WTC11 (cell line): ENCODE measurements at regions not wholly inside any gene's neighbourhood (a gene's known extent, or its start where the extent isn't known, plus 50 kb on each side); places are given as distances from the start of the nearest gene placed in this dataset.

Experiments used
- ATAC-seq: fragments of 200-7000 bp; cut with Tn5 transposase; 2 replicates; pipeline ENCODE4 v1.10.0; 2021; ENCODE audit warnings: mild to moderate bottlenecking, moderate library complexity
- CTCF ChIA-PET: fragments of 300-600 bp; sonication (Branson Sonifier 250); formaldehyde crosslinking; loops from one replicate; lab custom pipeline; 2021; ENCODE audit warnings: antibody characterized with exemption; lab: Charles Lee
- POLR2A ChIA-PET: fragments of 350-600 bp; sonication (Branson Sonifier 250); formaldehyde crosslinking; loops from one replicate; lab custom pipeline; 2021; ENCODE audit warnings: antibody characterized with exemption; lab: Charles Lee
- DNase-seq: peaks from one replicate; pipeline ENCODE4 v3.0.0; 2021; ENCODE audit warnings: low spot score
- H3K27ac Mint-ChIP-seq: 2 replicates; pipeline ENCODE4 v1.8.0; 2021; ENCODE audit warnings: mixed read lengths
- H3K27me3 Mint-ChIP-seq: 2 replicates; pipeline ENCODE4 v1.8.0; 2021; ENCODE audit warnings: low read depth, mild to moderate bottlenecking, moderate library complexity, mixed read lengths
- H3K36me3 Mint-ChIP-seq: 2 replicates; pipeline ENCODE4 v1.8.0; 2021; ENCODE audit warnings: mixed read lengths
- H3K4me1 Mint-ChIP-seq: 2 replicates; pipeline ENCODE4 v1.8.0; 2022; ENCODE audit warnings: mixed read lengths
- H3K4me3 Mint-ChIP-seq: 2 replicates; pipeline ENCODE4 v1.8.0; 2021; ENCODE audit warnings: mild to moderate bottlenecking, moderate library complexity, mixed read lengths
- H3K9me3 Mint-ChIP-seq: 2 replicates; pipeline ENCODE4 v1.8.0; 2021; ENCODE audit warnings: mixed read lengths
- CREB1 ChIP-seq: sonication (generic); formaldehyde crosslinking; IDR thresholded peaks from 2 replicates; pipeline ENCODE4 v1.8.0; 2023; ENCODE audit warnings: mild to moderate bottlenecking, missing genetic modification reagents
- FOXJ3 ChIP-seq: sonication (generic); formaldehyde crosslinking; IDR thresholded peaks from 2 replicates; pipeline ENCODE4 v1.9.0; 2021; ENCODE audit warnings: missing genetic modification reagents, mild to moderate bottlenecking, borderline replicate concordance
- GABPB1 ChIP-seq: sonication (generic); formaldehyde crosslinking; IDR thresholded peaks from 2 replicates; pipeline ENCODE4 v1.8.1; 2023; ENCODE audit warnings: mild to moderate bottlenecking, missing genetic modification reagents
- GRHL2 ChIP-seq: fragments of 250-450 bp; sonication (Bioruptor Pico); IDR thresholded peaks from 2 replicates; pipeline ENCODE4 v1.8.0; 2022; ENCODE audit warnings: mild to moderate bottlenecking, moderate library complexity; ENCODE audit not compliant: insufficient replicate concordance, severe bottlenecking
- IRF2 ChIP-seq: sonication (generic); formaldehyde crosslinking; IDR thresholded peaks from 2 replicates; pipeline ENCODE4 v1.8.0; 2022; ENCODE audit warnings: low read depth, missing genetic modification reagents, borderline replicate concordance
- KAT7 ChIP-seq: sonication (generic); formaldehyde crosslinking; IDR thresholded peaks from 2 replicates; pipeline ENCODE4 v1.8.1; 2023; ENCODE audit warnings: missing genetic modification reagents, mild to moderate bottlenecking, borderline replicate concordance
- MYBL2 ChIP-seq: sonication (generic); formaldehyde crosslinking; IDR thresholded peaks from 2 replicates; pipeline ENCODE4 v1.8.1; 2023; ENCODE audit warnings: mild to moderate bottlenecking, moderate library complexity, missing genetic modification reagents
- NR3C1 ChIP-seq: sonication (generic); formaldehyde crosslinking; conservative IDR thresholded peaks from 2 replicates; pipeline ENCODE4 v1.8.1; 2023; ENCODE audit warnings: low read depth, mild to moderate bottlenecking, missing genetic modification reagents
- PRRX2 ChIP-seq: fragments of 250-450 bp; sonication (Bioruptor Pico); IDR thresholded peaks from 2 replicates; pipeline ENCODE4 v1.8.0; 2021; ENCODE audit warnings: mild to moderate bottlenecking
- RORB ChIP-seq: fragments of 250-450 bp; sonication (Bioruptor Pico); IDR thresholded peaks from 2 replicates; pipeline ENCODE4 v1.9.0; 2021; ENCODE audit warnings: mild to moderate bottlenecking
- SP1 ChIP-seq: sonication (generic); formaldehyde crosslinking; conservative IDR thresholded peaks from 2 replicates; pipeline ENCODE4 v1.8.1; 2022; ENCODE audit warnings: missing genetic modification reagents
- ZMAT4 ChIP-seq: fragments of 250-450 bp; sonication (Bioruptor Pico); IDR thresholded peaks from 2 replicates; pipeline ENCODE4 v1.9.0; 2021; ENCODE audit warnings: mild to moderate bottlenecking
- ZNF317 ChIP-seq: sonication (generic); formaldehyde crosslinking; IDR thresholded peaks from 2 replicates; pipeline ENCODE4 v1.8.1; 2023; ENCODE audit warnings: low read depth, mild to moderate bottlenecking, moderate library complexity, missing genetic modification reagents, borderline replicate concordance
- TF ChIP-seq, protein P1 (sequence below): sonication (generic); formaldehyde crosslinking; IDR thresholded peaks from 2 replicates; pipeline ENCODE4 v1.8.1; 2023; ENCODE audit warnings: mild to moderate bottlenecking, missing genetic modification reagents, moderate library complexity
- TF ChIP-seq, protein P2 (sequence below): fragments of 250-450 bp; sonication (Bioruptor Pico); IDR thresholded peaks from 2 replicates; pipeline ENCODE4 v1.8.0; 2021; ENCODE audit warnings: mild to moderate bottlenecking
- TF ChIP-seq, protein P3 (sequence below): sonication (generic); formaldehyde crosslinking; IDR thresholded peaks from 2 replicates; pipeline ENCODE4 v1.8.1; 2023; ENCODE audit warnings: mild to moderate bottlenecking, missing genetic modification reagents, borderline replicate concordance

GRCh38 chrX:113551919-113552318 is 711.3 kb upstream of the AMOT start (continued):
- TF ChIP-seq IRF2 (CRISPR knock-in tag) (no peak), PRRX2 (CRISPR knock-in tag) (no peak), ZMAT4 (CRISPR knock-in tag) (no peak), RORB (CRISPR knock-in tag) (no peak)

DNA sequence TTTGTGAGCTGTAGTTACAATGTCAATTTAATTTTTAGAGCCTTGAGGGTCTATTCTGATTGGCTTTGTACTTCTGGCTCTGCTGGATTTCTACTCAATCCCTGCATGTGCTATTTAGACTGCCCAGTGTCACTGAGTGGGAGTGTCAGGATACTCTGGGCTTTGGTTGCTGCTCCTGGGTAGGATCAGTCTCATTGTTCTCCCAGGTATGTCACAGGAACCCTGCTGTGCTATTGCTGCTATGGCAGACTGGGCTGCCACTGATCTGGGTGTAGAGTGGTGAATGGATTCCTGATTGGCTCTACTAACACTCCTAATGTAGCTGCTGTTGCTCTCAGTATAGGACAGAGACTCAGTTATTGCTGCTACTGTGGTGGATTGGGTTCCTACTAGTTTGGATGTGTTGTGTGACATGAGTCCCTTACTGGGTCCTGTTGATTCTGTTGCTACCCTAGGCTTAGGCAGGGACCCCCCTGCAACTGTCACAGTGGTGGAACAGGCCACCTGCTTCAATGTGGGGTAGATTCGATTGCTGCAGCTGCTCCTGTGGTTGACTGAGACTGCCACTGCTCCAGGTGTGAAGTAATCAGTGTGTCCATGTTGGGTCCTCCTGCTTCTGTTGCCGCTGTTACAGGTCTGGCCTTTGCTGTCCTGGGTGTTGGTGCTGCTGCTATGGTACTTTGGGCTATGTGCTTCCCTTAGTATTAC is 707.8 kb upstream of the AMOT start:
- CTCF ChIA-PET = no interaction called here
- H3K27ac Mint-ChIP-seq = no peak overlapping the region
- TF ChIP-seq FOXJ3 (CRISPR knock-in tag) (no peak), CREB1 (no peak), GRHL2 (CRISPR knock-in tag) (no peak), IRF2 (CRISPR knock-in tag) (no peak), SP1 (CRISPR knock-in tag) (no peak), MYBL2 (CRISPR knock-in tag) (no peak), GABPB1 (no peak), NR3C1 (no peak)
- TF ChIP-seq, protein P1, sequence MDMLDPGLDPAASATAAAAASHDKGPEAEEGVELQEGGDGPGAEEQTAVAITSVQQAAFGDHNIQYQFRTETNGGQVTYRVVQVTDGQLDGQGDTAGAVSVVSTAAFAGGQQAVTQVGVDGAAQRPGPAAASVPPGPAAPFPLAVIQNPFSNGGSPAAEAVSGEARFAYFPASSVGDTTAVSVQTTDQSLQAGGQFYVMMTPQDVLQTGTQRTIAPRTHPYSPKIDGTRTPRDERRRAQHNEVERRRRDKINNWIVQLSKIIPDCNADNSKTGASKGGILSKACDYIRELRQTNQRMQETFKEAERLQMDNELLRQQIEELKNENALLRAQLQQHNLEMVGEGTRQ (CRISPR knock-in tag) = no peak
- TF ChIP-seq, protein P2, sequence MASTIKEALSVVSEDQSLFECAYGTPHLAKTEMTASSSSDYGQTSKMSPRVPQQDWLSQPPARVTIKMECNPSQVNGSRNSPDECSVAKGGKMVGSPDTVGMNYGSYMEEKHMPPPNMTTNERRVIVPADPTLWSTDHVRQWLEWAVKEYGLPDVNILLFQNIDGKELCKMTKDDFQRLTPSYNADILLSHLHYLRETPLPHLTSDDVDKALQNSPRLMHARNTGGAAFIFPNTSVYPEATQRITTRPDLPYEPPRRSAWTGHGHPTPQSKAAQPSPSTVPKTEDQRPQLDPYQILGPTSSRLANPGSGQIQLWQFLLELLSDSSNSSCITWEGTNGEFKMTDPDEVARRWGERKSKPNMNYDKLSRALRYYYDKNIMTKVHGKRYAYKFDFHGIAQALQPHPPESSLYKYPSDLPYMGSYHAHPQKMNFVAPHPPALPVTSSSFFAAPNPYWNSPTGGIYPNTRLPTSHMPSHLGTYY (CRISPR knock-in tag) = no peak
- peaks cover 8% of the 10 kb centered on the region; the same call in 1 of the 2 replicates for H3K4me1 Mint-ChIP-seq
- DNase-seq (peak; percentile 19), ATAC-seq (peak; percentile 82)
- H3K4me3 Mint-ChIP-seq = no peak overlapping the region
- POLR2A ChIA-PET = no interaction called here
- peaks cover 5% of the 10 kb centered on the region for H3K9me3 Mint-ChIP-seq
- H3K36me3 Mint-ChIP-seq = peaks cover 4% of the 10 kb centered on the region; the same call in 1 of the 2 replicates
- H3K27me3 Mint-ChIP-seq = no peaks in the 10 kb centered on the region

GRCh38 chrX:113545040-113545439 is 704.4 kb upstream of the AMOT start:
- POLR2A ChIA-PET = no interaction called here
- no peak for TF ChIP-seq KAT7 (CRISPR knock-in tag)
- TF ChIP-seq, protein P3, sequence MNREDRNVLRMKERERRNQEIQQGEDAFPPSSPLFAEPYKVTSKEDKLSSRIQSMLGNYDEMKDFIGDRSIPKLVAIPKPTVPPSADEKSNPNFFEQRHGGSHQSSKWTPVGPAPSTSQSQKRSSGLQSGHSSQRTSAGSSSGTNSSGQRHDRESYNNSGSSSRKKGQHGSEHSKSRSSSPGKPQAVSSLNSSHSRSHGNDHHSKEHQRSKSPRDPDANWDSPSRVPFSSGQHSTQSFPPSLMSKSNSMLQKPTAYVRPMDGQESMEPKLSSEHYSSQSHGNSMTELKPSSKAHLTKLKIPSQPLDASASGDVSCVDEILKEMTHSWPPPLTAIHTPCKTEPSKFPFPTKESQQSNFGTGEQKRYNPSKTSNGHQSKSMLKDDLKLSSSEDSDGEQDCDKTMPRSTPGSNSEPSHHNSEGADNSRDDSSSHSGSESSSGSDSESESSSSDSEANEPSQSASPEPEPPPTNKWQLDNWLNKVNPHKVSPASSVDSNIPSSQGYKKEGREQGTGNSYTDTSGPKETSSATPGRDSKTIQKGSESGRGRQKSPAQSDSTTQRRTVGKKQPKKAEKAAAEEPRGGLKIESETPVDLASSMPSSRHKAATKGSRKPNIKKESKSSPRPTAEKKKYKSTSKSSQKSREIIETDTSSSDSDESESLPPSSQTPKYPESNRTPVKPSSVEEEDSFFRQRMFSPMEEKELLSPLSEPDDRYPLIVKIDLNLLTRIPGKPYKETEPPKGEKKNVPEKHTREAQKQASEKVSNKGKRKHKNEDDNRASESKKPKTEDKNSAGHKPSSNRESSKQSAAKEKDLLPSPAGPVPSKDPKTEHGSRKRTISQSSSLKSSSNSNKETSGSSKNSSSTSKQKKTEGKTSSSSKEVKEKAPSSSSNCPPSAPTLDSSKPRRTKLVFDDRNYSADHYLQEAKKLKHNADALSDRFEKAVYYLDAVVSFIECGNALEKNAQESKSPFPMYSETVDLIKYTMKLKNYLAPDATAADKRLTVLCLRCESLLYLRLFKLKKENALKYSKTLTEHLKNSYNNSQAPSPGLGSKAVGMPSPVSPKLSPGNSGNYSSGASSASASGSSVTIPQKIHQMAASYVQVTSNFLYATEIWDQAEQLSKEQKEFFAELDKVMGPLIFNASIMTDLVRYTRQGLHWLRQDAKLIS (CRISPR knock-in tag) = no peak
- no peak for TF ChIP-seq RORB (CRISPR knock-in tag)
- no peak for TF ChIP-seq ZNF317 (CRISPR knock-in tag)
- no peak for DNase-seq
- Mint-ChIP-seq H3K27ac (no peak overlapping the region), H3K4me1 (peaks cover 30% of the 10 kb centered on the region), H3K36me3 (peaks cover 4% of the 10 kb centered on the region; the same call in 1 of the 2 replicates), H3K9me3 (peaks cover 5% of the 10 kb centered on the region), H3K4me3 (no peak overlapping the region), H3K27me3 (no peaks in the 10 kb centered on the region)
- CTCF ChIA-PET = no interaction called here
- no peak for ATAC-seq
